ENCODE measurements at regions not wholly inside any gene's neighbourhood (a gene's known extent, or its start where the extent isn't known, plus 50 kb on each side); places are given as distances from the start of the nearest gene placed in this dataset.

GRCh38 chrX:79084923-79085322 lies 59.6 kb upstream of the GPR174 start:
- intact Hi-C loops (cut with DNase I), result no loop called here
- H3K4me1 ChIP-seq, result no peaks in the 10 kb centered on the region
- DNase-seq (no peak), ATAC-seq (no peak)
- H3K4me3 ChIP-seq, result no peak overlapping the region
- no peaks in the 10 kb centered on the region for H3K9me3 ChIP-seq
- H3K27me3 ChIP-seq, result peaks cover 0 to 4% of the 10 kb centered on the region in 2 donors
- 57% methylated on average over 1 of the region's 1 CpG for WGBS (ENCODE audit: insufficient coverage, low coverage, low lambda C conversion rate, missing lambda C conversion rate)
- TF ChIP-seq, protein P1, sequence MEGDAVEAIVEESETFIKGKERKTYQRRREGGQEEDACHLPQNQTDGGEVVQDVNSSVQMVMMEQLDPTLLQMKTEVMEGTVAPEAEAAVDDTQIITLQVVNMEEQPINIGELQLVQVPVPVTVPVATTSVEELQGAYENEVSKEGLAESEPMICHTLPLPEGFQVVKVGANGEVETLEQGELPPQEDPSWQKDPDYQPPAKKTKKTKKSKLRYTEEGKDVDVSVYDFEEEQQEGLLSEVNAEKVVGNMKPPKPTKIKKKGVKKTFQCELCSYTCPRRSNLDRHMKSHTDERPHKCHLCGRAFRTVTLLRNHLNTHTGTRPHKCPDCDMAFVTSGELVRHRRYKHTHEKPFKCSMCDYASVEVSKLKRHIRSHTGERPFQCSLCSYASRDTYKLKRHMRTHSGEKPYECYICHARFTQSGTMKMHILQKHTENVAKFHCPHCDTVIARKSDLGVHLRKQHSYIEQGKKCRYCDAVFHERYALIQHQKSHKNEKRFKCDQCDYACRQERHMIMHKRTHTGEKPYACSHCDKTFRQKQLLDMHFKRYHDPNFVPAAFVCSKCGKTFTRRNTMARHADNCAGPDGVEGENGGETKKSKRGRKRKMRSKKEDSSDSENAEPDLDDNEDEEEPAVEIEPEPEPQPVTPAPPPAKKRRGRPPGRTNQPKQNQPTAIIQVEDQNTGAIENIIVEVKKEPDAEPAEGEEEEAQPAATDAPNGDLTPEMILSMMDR (IDR thresholded peaks at IDR 0.05), result no peak
- TF ChIP-seq POLR2A (IDR thresholded peaks at IDR 0.05), result no peak
- H3K36me3 ChIP-seq, result no peaks in the 10 kb centered on the region
- no peak overlapping the region for H3K27ac ChIP-seq

- no peaks in the 10 kb centered on the region for H3K36me3 ChIP-seq
- ATAC-seq, result no peak
- no peak for DNase-seq
- no peak overlapping the region for H3K4me3 ChIP-seq
- H3K27me3 ChIP-seq, result peaks cover 0 to 4% of the 10 kb centered on the region in 2 donors
- H3K4me1 ChIP-seq, result no peaks in the 10 kb centered on the region
- no peak for TF ChIP-seq POLR2A (IDR thresholded peaks at IDR 0.05)
- TF ChIP-seq, protein P1 (IDR thresholded peaks at IDR 0.05), result no peak
- intact Hi-C loops (cut with DNase I), result no loop called here
- H3K9me3 ChIP-seq, result no peaks in the 10 kb centered on the region
- no peak overlapping the region for H3K27ac ChIP-seq
Observed at GRCh38 chrX:79089896-79090584, 54.4 kb upstream of the GPR174 start.

GRCh38 chrX:79094075-79094832 lies 50.2 kb upstream of the GPR174 start:
- 57% methylated on average over 4 of the region's 4 CpGs for WGBS (ENCODE audit: insufficient coverage, low coverage, low lambda C conversion rate, missing lambda C conversion rate)
- TF ChIP-seq, protein P1 (IDR thresholded peaks at IDR 0.05), result no peak
- TF ChIP-seq POLR2A (IDR thresholded peaks at IDR 0.05), result no peak
- no peak for DNase-seq
- Histone ChIP-seq H3K36me3 (no peaks in the 10 kb centered on the region), H3K9me3 (no peaks in the 10 kb centered on the region), H3K27me3 (no peaks in the 10 kb centered on the region), H3K4me3 (no peak overlapping the region), H3K27ac (no peak overlapping the region), H3K4me1 (no peaks in the 10 kb centered on the region)
- intact Hi-C loops (cut with DNase I), result no loop called here
- no peak for ATAC-seq

Measured in right lobe of liver (tissue), 6 donors.